A549 (cell line): ENCODE measurements at regions not wholly inside any gene's neighbourhood (a gene's known extent, or its start where the extent isn't known, plus 50 kb on each side); places are given as distances from the start of the nearest gene placed in this dataset.

Experiments
- FOSL2 ChIP-seq, 2 experiments: fragments of 450-650 bp in 1 of 2; fragments of >200 bp in 1 of 2; sonication (Bioruptor Twin) in 1 of 2; formaldehyde crosslinking; IDR thresholded peaks; 2 replicates each; pipeline versions ENCODE4 v1.5.0 to v1.6.1; 2016 to 2020; ENCODE audit warnings: mild to moderate bottlenecking in 1 of 2, moderate library complexity in 1 of 2
- HDAC2 ChIP-seq: fragments of 200-600 bp; sonication (generic); IDR thresholded peaks from 2 replicates; pipeline ENCODE4 v1.6.1; 2016
- HOXB13 ChIP-seq: fragments of 250-450 bp; sonication (Bioruptor Pico); IDR thresholded peaks from 2 replicates; pipeline ENCODE4 v1.5.0; 2020; ENCODE audit warnings: low read depth, mild to moderate bottlenecking, moderate library complexity
- JUNB ChIP-seq: fragments of >200 bp; sonication (Bioruptor Twin); formaldehyde crosslinking; IDR thresholded peaks from 2 replicates; pipeline ENCODE4 v1.6.1; 2016
- MAFK ChIP-seq: fragments of 450-650 bp; IDR thresholded peaks from 2 replicates; pipeline ENCODE4 v1.6.1; 2014; ENCODE audit not compliant: partially characterized antibody
- POLR2A ChIP-seq: IDR thresholded peaks from 2 replicates; pipeline ENCODE4 v1.6.1; 2012; ENCODE audit warnings: mild to moderate bottlenecking, low read length
- RAD21 ChIP-seq, 2 experiments: fragments of >200 bp in 1 of 2; sonication (Bioruptor Twin) in 1 of 2; formaldehyde crosslinking in 1 of 2; IDR thresholded peaks in 1 of 2; conservative IDR thresholded peaks in 1 of 2; 2 replicates in 1 of 2; 3 replicates in 1 of 2; pipeline ENCODE4 v1.6.1; 2012 to 2018; ENCODE audit warnings: inconsistent platforms in 1 of 2
- RFX5 ChIP-seq: fragments of 450-650 bp; IDR thresholded peaks from 2 replicates; pipeline ENCODE4 v1.7.1; 2014; ENCODE audit warnings: antibody characterized with exemption, mild to moderate bottlenecking, moderate library complexity
- TF ChIP-seq, protein P1 (sequence below): fragments of 150-350 bp; IDR thresholded peaks from 2 replicates; pipeline ENCODE4 v1.6.1; 2014; ENCODE audit warnings: low read depth, mild to moderate bottlenecking, low read length
- TF ChIP-seq, protein P2 (sequence below): fragments of >200 bp; sonication (Bioruptor Twin); formaldehyde crosslinking; IDR thresholded peaks from 3 replicates; pipeline ENCODE4 v1.5.1; 2016

DNA sequence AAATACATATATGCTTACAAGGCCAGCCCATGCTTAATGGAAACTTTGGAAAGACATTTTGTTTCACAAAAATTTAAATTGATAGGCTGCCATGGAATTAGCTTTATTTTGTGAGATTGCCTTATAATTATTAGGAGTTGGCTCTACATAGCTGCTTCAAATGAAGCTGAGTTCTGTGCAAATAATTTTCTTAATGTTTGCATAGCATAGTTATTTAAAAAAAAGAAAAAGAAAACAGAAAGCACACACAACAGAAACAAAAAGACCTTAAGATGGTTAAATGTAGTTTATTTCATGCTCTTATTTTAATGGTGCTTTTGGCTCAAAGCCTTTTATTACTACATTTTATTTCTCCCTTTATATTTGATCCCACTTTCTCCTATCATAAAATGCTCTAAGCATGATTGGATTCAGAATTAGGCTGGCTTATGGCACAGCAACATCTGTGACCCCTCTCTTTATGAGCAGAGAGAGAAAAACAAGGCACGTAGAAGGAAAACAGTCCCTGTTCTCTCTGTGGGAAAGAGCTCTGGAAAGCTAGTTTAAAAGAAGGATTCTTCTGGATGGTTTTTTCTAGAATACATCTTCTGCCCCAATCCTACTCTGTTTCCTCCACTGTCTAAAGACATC lies 530.5 kb downstream of the NTRK2 start:
- TF ChIP-seq HDAC2, result no peak
- TF ChIP-seq, protein P1, sequence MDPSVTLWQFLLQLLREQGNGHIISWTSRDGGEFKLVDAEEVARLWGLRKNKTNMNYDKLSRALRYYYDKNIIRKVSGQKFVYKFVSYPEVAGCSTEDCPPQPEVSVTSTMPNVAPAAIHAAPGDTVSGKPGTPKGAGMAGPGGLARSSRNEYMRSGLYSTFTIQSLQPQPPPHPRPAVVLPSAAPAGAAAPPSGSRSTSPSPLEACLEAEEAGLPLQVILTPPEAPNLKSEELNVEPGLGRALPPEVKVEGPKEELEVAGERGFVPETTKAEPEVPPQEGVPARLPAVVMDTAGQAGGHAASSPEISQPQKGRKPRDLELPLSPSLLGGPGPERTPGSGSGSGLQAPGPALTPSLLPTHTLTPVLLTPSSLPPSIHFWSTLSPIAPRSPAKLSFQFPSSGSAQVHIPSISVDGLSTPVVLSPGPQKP, result no peak
- TF ChIP-seq, protein P2, sequence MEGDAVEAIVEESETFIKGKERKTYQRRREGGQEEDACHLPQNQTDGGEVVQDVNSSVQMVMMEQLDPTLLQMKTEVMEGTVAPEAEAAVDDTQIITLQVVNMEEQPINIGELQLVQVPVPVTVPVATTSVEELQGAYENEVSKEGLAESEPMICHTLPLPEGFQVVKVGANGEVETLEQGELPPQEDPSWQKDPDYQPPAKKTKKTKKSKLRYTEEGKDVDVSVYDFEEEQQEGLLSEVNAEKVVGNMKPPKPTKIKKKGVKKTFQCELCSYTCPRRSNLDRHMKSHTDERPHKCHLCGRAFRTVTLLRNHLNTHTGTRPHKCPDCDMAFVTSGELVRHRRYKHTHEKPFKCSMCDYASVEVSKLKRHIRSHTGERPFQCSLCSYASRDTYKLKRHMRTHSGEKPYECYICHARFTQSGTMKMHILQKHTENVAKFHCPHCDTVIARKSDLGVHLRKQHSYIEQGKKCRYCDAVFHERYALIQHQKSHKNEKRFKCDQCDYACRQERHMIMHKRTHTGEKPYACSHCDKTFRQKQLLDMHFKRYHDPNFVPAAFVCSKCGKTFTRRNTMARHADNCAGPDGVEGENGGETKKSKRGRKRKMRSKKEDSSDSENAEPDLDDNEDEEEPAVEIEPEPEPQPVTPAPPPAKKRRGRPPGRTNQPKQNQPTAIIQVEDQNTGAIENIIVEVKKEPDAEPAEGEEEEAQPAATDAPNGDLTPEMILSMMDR, result no peak
- no peak for TF ChIP-seq RFX5
- no peak for TF ChIP-seq RAD21 (conservative IDR thresholded peaks at IDR 0.05 in 1 of 2, IDR thresholded peaks at IDR 0.05 in 1 of 2)
- no peak for TF ChIP-seq FOSL2 (IDR thresholded peaks at IDR 0.05)
- no peak for TF ChIP-seq FOSL2 (CRISPR knock-in tag; IDR thresholded peaks at IDR 0.05)
- no peak for TF ChIP-seq POLR2A
- no peak for TF ChIP-seq JUNB
- TF ChIP-seq MAFK, result no peak
- no peak for TF ChIP-seq HOXB13 (CRISPR knock-in tag)
